ENCODE measurements at regions not wholly inside any gene's neighbourhood (a gene's known extent, or its start where the extent isn't known, plus 50 kb on each side); places are given as distances from the start of the nearest gene placed in this dataset.

DNA sequence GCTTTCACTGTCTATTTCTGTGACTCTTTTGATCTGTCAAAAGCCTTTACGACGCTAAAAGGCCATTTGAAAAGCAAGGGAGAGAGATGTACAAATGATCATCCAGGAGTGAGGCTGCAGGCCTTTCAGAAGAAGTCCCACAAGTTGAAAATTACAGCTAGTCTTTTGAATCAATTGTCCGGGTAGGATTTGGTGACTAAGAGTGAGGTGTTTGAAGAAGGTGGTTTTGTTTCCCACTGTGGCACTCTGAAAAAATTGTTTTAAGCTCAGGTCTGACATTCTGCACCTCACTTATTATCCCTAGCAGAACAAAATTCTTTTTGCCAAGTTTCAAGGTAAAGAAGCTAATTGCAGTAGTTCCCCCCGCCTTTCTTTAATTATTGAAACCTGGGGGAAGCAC is 50.8 kb upstream of the TMEM108 start:
- POLR2A ChIA-PET, result no interaction called here

DNA sequence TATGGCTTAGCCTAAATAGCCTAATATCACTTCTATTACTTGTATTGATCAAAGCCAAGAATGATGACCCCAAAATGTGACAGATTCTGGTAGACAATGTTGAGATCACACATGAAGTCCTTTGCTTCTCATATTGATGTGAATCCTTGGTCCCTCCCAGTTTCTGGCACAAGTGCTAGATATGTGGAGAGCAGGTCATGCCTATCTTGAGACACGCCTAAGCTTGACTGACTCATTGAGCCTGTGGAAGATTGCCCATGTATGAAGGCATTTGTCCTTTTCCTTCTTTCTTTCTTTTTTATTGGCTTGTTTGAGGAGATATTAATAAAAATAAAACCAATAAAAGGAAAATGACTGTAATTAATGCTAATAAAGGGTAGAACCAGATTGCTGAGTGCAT is 54.0 kb upstream of the TMEM108 start:
- TF ChIP-seq ELF4 (IDR thresholded peaks at IDR 0.05) (no peak), CTBP1 (IDR thresholded peaks at IDR 0.05; ENCODE audit: borderline replicate concordance) (no peak), FOXM1 (IDR thresholded peaks at IDR 0.05; ENCODE audit: borderline replicate concordance) (no peak), TARDBP (IDR thresholded peaks at IDR 0.05) (no peak), LEF1 (IDR thresholded peaks at IDR 0.05; ENCODE audit: borderline replicate concordance) (no peak), SUZ12 (IDR thresholded peaks at IDR 0.05) (no peak), FOXK2 (IDR thresholded peaks at IDR 0.05) (no peak), HDGF (IDR thresholded peaks at IDR 0.05; ENCODE audit: borderline replicate concordance) (no peak), BHLHE40 (IDR thresholded peaks at IDR 0.05; ENCODE audit: borderline replicate concordance) (no peak), ARNT (IDR thresholded peaks at IDR 0.05) (no peak), NFRKB (IDR thresholded peaks at IDR 0.05) (no peak), FOXA1 (IDR thresholded peaks at IDR 0.05) (no peak), L3MBTL2 (conservative IDR thresholded peaks at IDR 0.05) (no peak), SP1 (IDR thresholded peaks at IDR 0.05) (no peak), ZNF384 (IDR thresholded peaks at IDR 0.05) (no peak)
- TF ChIP-seq, protein P1, sequence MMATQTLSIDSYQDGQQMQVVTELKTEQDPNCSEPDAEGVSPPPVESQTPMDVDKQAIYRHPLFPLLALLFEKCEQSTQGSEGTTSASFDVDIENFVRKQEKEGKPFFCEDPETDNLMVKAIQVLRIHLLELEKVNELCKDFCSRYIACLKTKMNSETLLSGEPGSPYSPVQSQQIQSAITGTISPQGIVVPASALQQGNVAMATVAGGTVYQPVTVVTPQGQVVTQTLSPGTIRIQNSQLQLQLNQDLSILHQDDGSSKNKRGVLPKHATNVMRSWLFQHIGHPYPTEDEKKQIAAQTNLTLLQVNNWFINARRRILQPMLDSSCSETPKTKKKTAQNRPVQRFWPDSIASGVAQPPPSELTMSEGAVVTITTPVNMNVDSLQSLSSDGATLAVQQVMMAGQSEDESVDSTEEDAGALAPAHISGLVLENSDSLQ (IDR thresholded peaks at IDR 0.05), result no peak

More for the DNA sequence above, 50.8 kb upstream of the TMEM108 start:
- no peak for DNase-seq (ENCODE audit: extremely low spot score)
- CTCF ChIA-PET, result no interaction called here
- no peak for TF ChIP-seq L3MBTL2 (conservative IDR thresholded peaks at IDR 0.05)
- TF ChIP-seq SP1 (IDR thresholded peaks at IDR 0.05), result no peak
- TF ChIP-seq ZNF384 (IDR thresholded peaks at IDR 0.05), result no peak
- TF ChIP-seq, protein P1 (IDR thresholded peaks at IDR 0.05), result no peak
- TF ChIP-seq CTBP1 (IDR thresholded peaks at IDR 0.05; ENCODE audit: borderline replicate concordance), result no peak
- TF ChIP-seq FOXM1 (IDR thresholded peaks at IDR 0.05; ENCODE audit: borderline replicate concordance), result no peak
- TF ChIP-seq FOXA1 (IDR thresholded peaks at IDR 0.05), result no peak
- no peak for TF ChIP-seq NFRKB (IDR thresholded peaks at IDR 0.05)
- no peak for TF ChIP-seq FOXK2 (IDR thresholded peaks at IDR 0.05)
- TF ChIP-seq BHLHE40 (IDR thresholded peaks at IDR 0.05; ENCODE audit: borderline replicate concordance), result no peak

DNA sequence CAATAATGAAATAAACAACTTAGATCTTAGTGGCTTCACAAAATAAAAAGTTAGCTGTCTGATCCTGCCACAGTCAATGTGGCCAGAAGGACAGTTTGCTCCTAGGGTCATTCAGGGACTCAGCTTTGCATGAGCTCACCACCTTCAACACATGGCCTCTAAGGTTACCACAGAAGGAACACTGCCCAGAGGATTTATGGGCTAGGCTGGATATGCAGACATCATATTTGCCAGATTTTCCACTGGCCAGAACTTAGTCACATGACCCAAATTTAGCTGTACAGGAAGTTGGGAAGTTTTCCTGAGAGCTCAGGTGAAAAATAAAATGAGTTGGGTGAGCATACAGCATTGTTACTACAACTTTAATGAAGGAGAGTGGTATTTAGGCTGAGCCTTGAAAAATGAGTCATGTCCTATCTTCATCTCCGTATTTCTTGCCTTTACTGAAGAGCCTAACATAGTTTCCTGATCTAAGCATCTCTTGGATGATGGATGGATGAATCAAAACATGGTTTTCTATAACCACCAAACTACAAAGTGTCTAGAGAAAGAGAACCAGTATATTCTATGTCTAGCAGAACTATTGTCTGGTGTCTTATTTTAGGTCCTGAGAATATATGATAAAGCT is 54.9 kb upstream of the TMEM108 start:
- TF ChIP-seq CTBP1 (IDR thresholded peaks at IDR 0.05; ENCODE audit: borderline replicate concordance) (no peak), TARDBP (IDR thresholded peaks at IDR 0.05) (no peak), LEF1 (IDR thresholded peaks at IDR 0.05; ENCODE audit: borderline replicate concordance) (no peak), ELF4 (IDR thresholded peaks at IDR 0.05) (no peak), FOXK2 (IDR thresholded peaks at IDR 0.05) (no peak), ZNF384 (IDR thresholded peaks at IDR 0.05) (no peak), SP1 (IDR thresholded peaks at IDR 0.05) (no peak), ARNT (IDR thresholded peaks at IDR 0.05) (no peak), BHLHE40 (IDR thresholded peaks at IDR 0.05; ENCODE audit: borderline replicate concordance) (no peak), SUZ12 (IDR thresholded peaks at IDR 0.05) (no peak), NFRKB (IDR thresholded peaks at IDR 0.05) (no peak)
- TF ChIP-seq, protein P1 (IDR thresholded peaks at IDR 0.05), result no peak
- POLR2A ChIA-PET, result no interaction called here
- CTCF ChIA-PET, result no interaction called here
- no peak for DNase-seq (ENCODE audit: extremely low spot score)

More for the DNA sequence above, 54.0 kb upstream of the TMEM108 start:
- no peak for DNase-seq (ENCODE audit: extremely low spot score)
- POLR2A ChIA-PET, result no interaction called here
- CTCF ChIA-PET, result no interaction called here

DNA sequence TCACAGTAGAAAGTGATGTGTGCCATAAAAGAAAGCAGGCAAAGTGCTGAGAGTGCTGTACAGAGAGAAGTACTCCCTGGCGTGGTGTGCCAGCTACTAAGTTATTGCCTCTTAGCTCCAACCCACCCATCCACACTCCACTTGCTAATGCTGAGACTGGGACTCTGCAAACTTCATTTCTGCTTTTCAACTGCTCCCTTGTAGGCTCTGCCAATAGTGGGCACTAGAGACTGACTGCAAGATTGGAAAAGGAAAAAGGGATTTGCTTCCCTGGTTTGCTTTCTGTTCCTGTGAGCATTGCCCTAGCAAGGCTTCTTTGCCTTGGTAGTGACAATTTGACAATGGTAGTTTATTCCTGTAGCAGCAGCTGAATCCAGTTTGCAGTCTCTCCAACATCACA is 56.5 kb upstream of the TMEM108 start:
- TF ChIP-seq LEF1 (IDR thresholded peaks at IDR 0.05; ENCODE audit: borderline replicate concordance) (no peak), SUZ12 (IDR thresholded peaks at IDR 0.05) (no peak), L3MBTL2 (conservative IDR thresholded peaks at IDR 0.05) (no peak), HDGF (IDR thresholded peaks at IDR 0.05; ENCODE audit: borderline replicate concordance) (no peak), ARNT (IDR thresholded peaks at IDR 0.05) (no peak), FOXM1 (IDR thresholded peaks at IDR 0.05; ENCODE audit: borderline replicate concordance) (no peak), BHLHE40 (IDR thresholded peaks at IDR 0.05; ENCODE audit: borderline replicate concordance) (no peak), CTBP1 (IDR thresholded peaks at IDR 0.05; ENCODE audit: borderline replicate concordance) (no peak), FOXK2 (IDR thresholded peaks at IDR 0.05) (no peak), FOXA1 (IDR thresholded peaks at IDR 0.05) (no peak)
- TF ChIP-seq, protein P1 (IDR thresholded peaks at IDR 0.05), result no peak
- CTCF ChIA-PET, result no interaction called here
- POLR2A ChIA-PET, result no interaction called here
- DNase-seq (ENCODE audit: extremely low spot score), result no peak

DNA sequence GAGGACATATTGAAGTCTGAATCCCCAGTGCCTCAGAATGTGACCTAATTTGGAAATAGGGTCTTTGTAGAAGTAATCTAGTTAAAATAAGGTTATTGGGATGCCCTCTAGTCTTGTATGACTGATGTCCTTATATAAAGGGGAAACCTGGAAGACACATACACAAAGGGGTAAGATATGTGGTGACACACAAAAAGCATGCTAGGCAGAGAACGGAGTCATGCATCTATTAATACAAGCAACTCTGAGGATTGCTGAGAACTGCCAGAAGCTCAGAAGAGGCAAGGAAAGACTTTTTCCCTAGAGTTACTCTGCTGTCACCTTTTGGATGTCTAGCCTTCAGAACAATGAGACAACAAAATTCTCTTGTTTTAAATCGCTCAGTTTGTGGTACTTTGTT is 58.1 kb upstream of the TMEM108 start:
- DNase-seq (ENCODE audit: extremely low spot score), result no peak
- ChIA-PET CTCF (no interaction called here), POLR2A (no interaction called here)
- TF ChIP-seq ELF4 (IDR thresholded peaks at IDR 0.05) (no peak), LEF1 (IDR thresholded peaks at IDR 0.05; ENCODE audit: borderline replicate concordance) (no peak), NFRKB (IDR thresholded peaks at IDR 0.05) (no peak), ARNT (IDR thresholded peaks at IDR 0.05) (no peak)
- TF ChIP-seq, protein P1 (IDR thresholded peaks at IDR 0.05), result no peak
